ENCODE measurements at regions not wholly inside any gene's neighbourhood (a gene's known extent, or its start where the extent isn't known, plus 50 kb on each side); places are given as distances from the start of the nearest gene placed in this dataset.

- no peak for TF ChIP-seq CTCF (IDR thresholded peaks at IDR 0.05)
- no peak for TF ChIP-seq EZH2 (IDR thresholded peaks at IDR 0.05)
Observed at GRCh38 chr3:161796312-161796711, 299.7 kb downstream of the OTOL1 start.
